IMR-90 (cell line): ENCODE measurements at regions not wholly inside any gene's neighbourhood (a gene's known extent, or its start where the extent isn't known, plus 50 kb on each side); places are given as distances from the start of the nearest gene placed in this dataset.
A peak's percentile ranks its signal among the peaks of the same experiment; 100 is the strongest.

Source experiments
- ATAC-seq: fragments of 200-7000 bp; cut with Tn5 transposase; 2 replicates; pipeline ENCODE4 v1.9.1; 2020; ENCODE audit warnings: low read depth, mild to moderate bottlenecking, moderate library complexity
- BruUV-seq: library from RNA; stranded (reverse); fragments of 400-500 nt; replicated peaks from 2 replicates; lab custom pipeline; 2021; lab: Mats Ljungman, UMichigan
- CTCF ChIA-PET: fragments of 300-600 bp; formaldehyde crosslinking; extraction: SDS; loops from one replicate; lab custom pipeline; 2021; ENCODE audit warnings: antibody characterized with exemption; lab: Yijun Ruan, JAX
- POLR2A ChIA-PET: fragments of 300-600 bp; sonication (Branson Sonifier 250); formaldehyde crosslinking; loops from one replicate; lab custom pipeline; 2022; ENCODE audit warnings: antibody characterized with exemption; ENCODE audit not compliant: unreplicated experiment; lab: Charles Lee
- DNase-seq: peaks from one replicate; pipeline ENCODE4 v3.0.0; 2013
- H2AFZ ChIP-seq: replicated peaks from 2 replicates; pipeline ENCODE3; 2013; ENCODE audit warnings: low read length, mild to moderate bottlenecking; ENCODE audit not compliant: poor library complexity
- H2AK5ac ChIP-seq: 2 replicates; pipeline ENCODE4 v1.6.1; 2013; ENCODE audit warnings: low read depth, low read length, inconsistent platforms
- H2AK9ac ChIP-seq: replicated peaks from 2 replicates; pipeline ENCODE3; 2013; ENCODE audit warnings: mild to moderate bottlenecking, low read depth, low read length, moderate library complexity; ENCODE audit not compliant: poor library complexity
- H2BK120ac ChIP-seq: 2 replicates; pipeline ENCODE4 v1.6.1; 2013; ENCODE audit warnings: low read depth, low read length, inconsistent platforms
- H2BK15ac ChIP-seq: 3 replicates; pipeline ENCODE4 v1.6.1; 2013; ENCODE audit warnings: low read depth, low read length, inconsistent platforms
- H2BK20ac ChIP-seq: 2 replicates; pipeline ENCODE4 v1.6.1; 2013; ENCODE audit warnings: low read depth, mild to moderate bottlenecking, inconsistent platforms, low read length, moderate library complexity
- H2BK5ac ChIP-seq: 2 replicates; pipeline ENCODE4 v1.6.1; 2013; ENCODE audit warnings: mild to moderate bottlenecking, low read depth, low read length, inconsistent platforms; ENCODE audit not compliant: poor library complexity, severe bottlenecking
- H3K14ac ChIP-seq: replicated peaks from 2 replicates; pipeline ENCODE4 v1.6.1; 2013; ENCODE audit warnings: low read depth, low read length, inconsistent platforms
- H3K18ac ChIP-seq: 2 replicates; pipeline ENCODE4 v1.6.1; 2013; ENCODE audit warnings: low read depth, low read length, control low read depth
- H3K23ac ChIP-seq: 2 replicates; pipeline ENCODE4 v1.6.1; 2013; ENCODE audit warnings: low read depth, low read length, inconsistent platforms
- H3K27ac ChIP-seq: 2 replicates; pipeline ENCODE4 v1.5.1; 2013; ENCODE audit warnings: mild to moderate bottlenecking, control low read depth, low read length; ENCODE audit not compliant: insufficient read depth
- H3K27me3 ChIP-seq: 2 replicates; pipeline ENCODE4 v1.6.1; 2013; ENCODE audit warnings: low read length; ENCODE audit not compliant: control insufficient read depth, insufficient read depth
- H3K36me3 ChIP-seq: 2 replicates; pipeline ENCODE4 v1.6.1; 2013; ENCODE audit warnings: low read length, mixed read lengths; ENCODE audit not compliant: control insufficient read depth, insufficient read depth
- H3K4ac ChIP-seq: 2 replicates; pipeline ENCODE4 v1.6.1; 2013; ENCODE audit warnings: low read depth, low read length, inconsistent platforms
- H3K4me1 ChIP-seq: 2 replicates; pipeline ENCODE4 v1.6.1; 2013; ENCODE audit warnings: low read length, mixed read lengths; ENCODE audit not compliant: control insufficient read depth, insufficient read depth
- H3K4me2 ChIP-seq: 2 replicates; pipeline ENCODE4 v1.6.1; 2013; ENCODE audit warnings: low read depth, mild to moderate bottlenecking, control low read depth, low read length, moderate library complexity
- H3K4me3 ChIP-seq: 2 replicates; pipeline ENCODE4 v1.5.1; 2013; ENCODE audit warnings: low read depth, mild to moderate bottlenecking, control low read depth, low read length, moderate library complexity; ENCODE audit not compliant: insufficient read depth
- H3K56ac ChIP-seq: 2 replicates; pipeline ENCODE4 v1.6.1; 2013; ENCODE audit warnings: low read length, inconsistent platforms; ENCODE audit not compliant: insufficient read depth; ENCODE audit errors: extremely low read depth
- H3K79me1 ChIP-seq, 2 experiments: 2 replicates each; pipeline ENCODE4 v1.6.1; 2013; ENCODE audit warnings: low read length in 2 of 2, inconsistent platforms in 1 of 2, low read depth in 1 of 2
- H3K9ac ChIP-seq: 2 replicates; pipeline ENCODE4 v1.6.1; 2013; ENCODE audit warnings: low read depth, low read length, control low read depth
- H3K9me1 ChIP-seq: 2 replicates; pipeline ENCODE4 v1.6.1; 2013; ENCODE audit warnings: low read length, inconsistent platforms; ENCODE audit not compliant: insufficient read depth
- H3K9me3 ChIP-seq: 2 replicates; pipeline ENCODE4 v1.6.1; 2013; ENCODE audit warnings: low read length; ENCODE audit not compliant: control insufficient read depth, insufficient read depth
- H4K20me1 ChIP-seq: 2 replicates; pipeline ENCODE4 v1.6.1; 2013; ENCODE audit warnings: low read length, inconsistent platforms; ENCODE audit not compliant: insufficient read depth
- H4K5ac ChIP-seq: 2 replicates; pipeline ENCODE4 v1.6.1; 2013; ENCODE audit warnings: mild to moderate bottlenecking, low read depth, low read length, control low read depth
- H4K8ac ChIP-seq, 2 experiments: 2 replicates each; pipeline ENCODE4 v1.6.1; 2013; ENCODE audit warnings: low read depth in 2 of 2, low read length in 2 of 2, control low read depth in 1 of 2, inconsistent platforms in 1 of 2
- H4K91ac ChIP-seq: 2 replicates; pipeline ENCODE4 v1.6.1; 2013; ENCODE audit warnings: low read depth, low read length, inconsistent platforms; ENCODE audit not compliant: insufficient read depth
- BHLHE40 ChIP-seq: fragments of 150-350 bp; IDR thresholded peaks from 2 replicates; pipeline ENCODE4 v1.6.1; 2016; ENCODE audit warnings: mild to moderate bottlenecking, low read depth, low read length
- CHD1 ChIP-seq: IDR thresholded peaks from 2 replicates; pipeline ENCODE4 v1.6.1; 2012; ENCODE audit warnings: low read depth, low read length, improper control_type of control experiment
- MAFK ChIP-seq: IDR thresholded peaks from 2 replicates; pipeline ENCODE4 v1.6.1; 2012; ENCODE audit warnings: low read depth, low read length, improper control_type of control experiment
- MAZ ChIP-seq: IDR thresholded peaks from 2 replicates; pipeline ENCODE4 v1.6.1; 2012; ENCODE audit warnings: low read depth, mild to moderate bottlenecking, low read length, improper control_type of control experiment, moderate library complexity, borderline replicate concordance
- RCOR1 ChIP-seq: IDR thresholded peaks from 2 replicates; pipeline ENCODE4 v1.6.1; 2012; ENCODE audit warnings: mild to moderate bottlenecking, low read length, improper control_type of control experiment; ENCODE audit not compliant: insufficient replicate concordance
- RFX5 ChIP-seq: IDR thresholded peaks from 2 replicates; pipeline ENCODE4 v1.8.0; 2012; ENCODE audit warnings: low read depth, mild to moderate bottlenecking, low read length, moderate library complexity
- WGBS, 2 experiments: methylation state at CpG; one replicate each; pipeline versions ENCODE4 v1.1.5 to v1.1.7; 2013; ENCODE audit warnings: missing lambda C conversion rate in 2 of 2; ENCODE audit not compliant: insufficient read length in 1 of 2; ENCODE audit errors: extremely low coverage in 2 of 2; 5-methylcytosine and 5-hydroxymethylcytosine counted together
- dilution Hi-C: fragments of 300-500 bp; cut with HindIII; formaldehyde crosslinking; loops from one replicate; pipeline ENCODE4 v1.14.3; 2018; ENCODE audit warnings: low sequenced_read_pairs; ENCODE audit not compliant: unreplicated experiment
- in situ Hi-C: fragments of 300-500 bp; cut with MboI; formaldehyde crosslinking; loops from 3 replicates; pipeline ENCODE4 v1.14.3; 2019; ENCODE audit warnings: low sequenced_read_pairs, inconsistent platforms, mixed read lengths
- intact Hi-C: fragments of 100-400 bp; cut with micrococcal nuclease; formaldehyde crosslinking; loops from 2 replicates; pipeline ENCODE4 v1.10.0; 2022

DNA sequence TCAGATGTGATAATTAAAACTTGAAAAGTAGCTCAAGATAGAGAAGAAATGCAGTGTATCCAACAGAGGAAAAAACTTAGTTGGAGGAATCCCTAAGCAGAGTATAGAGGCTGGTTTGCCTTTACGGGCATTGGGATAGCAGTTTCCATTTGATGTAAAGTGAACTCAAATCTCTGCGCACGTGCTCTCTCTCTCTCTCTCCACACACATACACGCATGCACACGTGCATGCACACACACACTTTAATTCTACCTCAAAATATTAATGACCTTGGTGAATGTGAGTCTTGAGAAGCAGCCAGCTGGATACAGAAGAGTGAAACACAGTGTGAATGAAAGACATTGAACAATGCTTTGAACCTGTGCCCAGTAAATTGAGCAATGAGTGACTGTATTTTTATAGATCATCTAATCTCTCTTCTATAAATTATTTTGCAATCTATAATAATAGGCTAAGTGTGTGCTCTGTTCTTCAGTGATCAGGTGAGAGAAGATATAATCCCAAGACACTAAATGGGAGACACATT, 247.7 kb upstream of the FAM83B start:
- no peak overlapping the region for H2AFZ ChIP-seq
- no CpG with 5 or more reads among the region's 5 CpGs for WGBS, 2 experiments
- H3K4me1 ChIP-seq: peaks cover 4% of the 10 kb centered on the region
- H4K5ac ChIP-seq: no peak overlapping the region
- H3K14ac ChIP-seq: no peak overlapping the region
- H3K9me3 ChIP-seq: no peaks in the 10 kb centered on the region
- no peak overlapping the region for H3K4ac ChIP-seq
- ChIA-PET POLR2A (no interaction called here), CTCF (interaction anchor here (1.2 kb wide), 1 partner anchor 98 kb away, joined by 3 read pairs; no protein-coding TSS in a partner anchor)
- in situ Hi-C loops (no loop called here), intact Hi-C loops (no loop called here), dilution Hi-C loops (no loop called here)
- no peak overlapping the region for H4K8ac ChIP-seq
- no peak overlapping the region for H3K27ac ChIP-seq
- H2BK20ac ChIP-seq: no peak overlapping the region
- ATAC-seq: no peak
- H3K79me1 ChIP-seq: no peaks in the 10 kb centered on the region
- H3K27me3 ChIP-seq: no peaks in the 10 kb centered on the region
- no peak for DNase-seq
- no peak overlapping the region for H3K4me2 ChIP-seq
- H2AK9ac ChIP-seq: no peak overlapping the region
- H2BK120ac ChIP-seq: no peak overlapping the region
- no peaks in the 10 kb centered on the region for H4K20me1 ChIP-seq
- H2BK15ac ChIP-seq: no peak overlapping the region
- no peaks in the 10 kb centered on the region for H3K9me1 ChIP-seq
- H2BK5ac ChIP-seq: no peak overlapping the region
- no TSS peak for BruUV-seq
- H4K91ac ChIP-seq: no peak overlapping the region
- no peak overlapping the region for H3K23ac ChIP-seq
- H3K18ac ChIP-seq: no peak overlapping the region
- TF ChIP-seq RCOR1 (no peak), MAZ (no peak), CHD1 (no peak), MAFK (no peak), BHLHE40 (no peak), RFX5 (no peak)
- no peaks in the 10 kb centered on the region for H3K36me3 ChIP-seq
- H3K4me3 ChIP-seq: no peak overlapping the region
- no peak overlapping the region for H3K9ac ChIP-seq
- H2AK5ac ChIP-seq: peak overlapping the region; percentile 24
- H3K56ac ChIP-seq: no peak overlapping the region
